H1 (cell line): ENCODE measurements at regions not wholly inside any gene's neighbourhood (a gene's known extent, or its start where the extent isn't known, plus 50 kb on each side); places are given as distances from the start of the nearest gene placed in this dataset.

Experiments
- CTCF ChIA-PET: fragments of 300-600 bp; sonication (Branson Sonifier 250); formaldehyde crosslinking; loops from one replicate; lab custom pipeline; 2021; ENCODE audit not compliant: partially characterized antibody; lab: Charles Lee
- POLR2A ChIA-PET: fragments of 300-600 bp; sonication (Branson Sonifier 250); formaldehyde crosslinking; loops from one replicate; lab custom pipeline; 2021; ENCODE audit warnings: inconsistent platforms; ENCODE audit not compliant: partially characterized antibody; lab: Charles Lee
- DNase-seq, 2 experiments: peaks; one replicate each; pipeline versions ENCODE4 v3.0.0 to v3.0.0-alpha.2; 2010 to 2022; ENCODE audit warnings: low spot score in 2 of 2, low read depth in 1 of 2, mixed read lengths in 1 of 2
- FAIRE-seq: peaks from 2 replicates; lab custom pipeline; 2011; peaks lifted over from hg19 to GRCh38; lab: Jason Lieb, UNC
- H2AFZ ChIP-seq: 2 replicates; pipeline ENCODE4 v1.8.1; 2012; ENCODE audit warnings: low read length, inconsistent platforms
- H2AK5ac ChIP-seq: 2 replicates; pipeline ENCODE4 v1.6.1; 2013; ENCODE audit warnings: low read depth, low read length
- H2BK120ac ChIP-seq: replicated peaks from 2 replicates; pipeline ENCODE3; 2013; ENCODE audit warnings: low read depth, low read length, inconsistent platforms
- H2BK12ac ChIP-seq: 2 replicates; pipeline ENCODE4 v1.6.1; 2013; ENCODE audit warnings: low read depth, low read length
- H2BK15ac ChIP-seq: 2 replicates; pipeline ENCODE4 v1.6.1; 2013; ENCODE audit warnings: low read length
- H2BK20ac ChIP-seq: 2 replicates; pipeline ENCODE4 v1.6.1; 2013; ENCODE audit warnings: low read length
- H2BK5ac ChIP-seq: 2 replicates; pipeline ENCODE4 v1.6.1; 2013; ENCODE audit warnings: low read depth, low read length
- H3K14ac ChIP-seq: 2 replicates; pipeline ENCODE4 v1.6.1; 2013; ENCODE audit warnings: inconsistent platforms; ENCODE audit not compliant: insufficient read length
- H3K18ac ChIP-seq: 2 replicates; pipeline ENCODE4 v1.6.1; 2013; ENCODE audit warnings: low read length; ENCODE audit errors: extremely low read depth
- H3K23ac ChIP-seq: 2 replicates; pipeline ENCODE4 v1.6.1; 2013; ENCODE audit warnings: inconsistent platforms; ENCODE audit not compliant: insufficient read length
- H3K23me2 ChIP-seq: 2 replicates; pipeline ENCODE4 v1.6.1; 2013; ENCODE audit warnings: low read depth, low read length
- H3K27ac ChIP-seq: 2 replicates; pipeline ENCODE4 v1.6.1; 2011; ENCODE audit warnings: low read depth, low read length, inconsistent platforms
- H3K27me3 ChIP-seq, 4 experiments: replicated peaks in 1 of 4; 1 replicate in 1 of 4; 2 replicates in 3 of 4; pipeline versions ENCODE4 v1.6.1 to v1.8.1; 2011 to 2013; ENCODE audit warnings: low read length in 3 of 4, mild to moderate bottlenecking in 3 of 4, inconsistent platforms in 2 of 4, mixed read lengths in 2 of 4, moderate library complexity in 1 of 4; ENCODE audit not compliant: control insufficient read depth in 3 of 4, insufficient read depth in 3 of 4; ENCODE audit errors: extremely low read depth in 1 of 4
- H3K36me3 ChIP-seq, 4 experiments: 2 replicates each; pipeline versions ENCODE4 v1.6.1 to v1.8.1; 2011 to 2013; ENCODE audit warnings: mild to moderate bottlenecking in 4 of 4, low read length in 3 of 4, moderate library complexity in 2 of 4, control low read depth in 1 of 4, inconsistent platforms in 1 of 4; ENCODE audit not compliant: insufficient read depth in 4 of 4, control insufficient read depth in 2 of 4
- H3K4ac ChIP-seq: replicated peaks from 2 replicates; pipeline ENCODE3; 2013; ENCODE audit warnings: low read length, low read depth, mixed read lengths, inconsistent platforms; ENCODE audit not compliant: insufficient read length
- H3K4me1 ChIP-seq, 4 experiments: replicated peaks in 1 of 4; 1 replicate in 1 of 4; 2 replicates in 3 of 4; pipeline versions ENCODE4 v1.6.1 to v1.8.1; 2011 to 2013; ENCODE audit warnings: low read length in 3 of 4, inconsistent platforms in 2 of 4, mixed read lengths in 1 of 4; ENCODE audit not compliant: insufficient read depth in 4 of 4, control insufficient read depth in 3 of 4
- H3K4me2 ChIP-seq, 2 experiments: 2 replicates each; pipeline versions ENCODE4 v1.6.1 to v1.8.1; 2011 to 2013; ENCODE audit warnings: low read depth in 2 of 2, low read length in 2 of 2, control low read depth in 1 of 2, inconsistent platforms in 1 of 2, mild to moderate bottlenecking in 1 of 2; ENCODE audit not compliant: insufficient read depth in 1 of 2
- H3K4me3 ChIP-seq, 4 experiments: fragments of 200-600, 300-600 bp in 1 of 4; sonication (generic), shearing (Covaris generic), sonication (Bioruptor Twin) in 1 of 4; 2 replicates each; pipeline versions ENCODE4 v1.5.1 to v1.8.1; 2011 to 2016; ENCODE audit warnings: low read length in 4 of 4, low read depth in 3 of 4, control low read depth in 2 of 4, inconsistent platforms in 2 of 4, mild to moderate bottlenecking in 2 of 4, mixed read lengths in 1 of 4, moderate library complexity in 1 of 4; ENCODE audit not compliant: insufficient read depth in 2 of 4; ENCODE audit errors: extremely low read depth in 1 of 4
- H3K56ac ChIP-seq: replicated peaks from 2 replicates; pipeline ENCODE3; 2013; ENCODE audit warnings: low read depth, mild to moderate bottlenecking, mixed read lengths, low read length, inconsistent platforms; ENCODE audit not compliant: insufficient read length
- H3K79me1 ChIP-seq: 2 replicates; pipeline ENCODE4 v1.6.1; 2013; ENCODE audit warnings: low read depth, low read length, control low read depth
- H3K79me2 ChIP-seq, 2 experiments: 2 replicates each; pipeline versions ENCODE4 v1.6.1 to v1.8.1; 2012 to 2013; ENCODE audit warnings: low read length in 2 of 2, mild to moderate bottlenecking in 2 of 2, inconsistent platforms in 1 of 2; ENCODE audit not compliant: insufficient read depth in 2 of 2, control insufficient read depth in 1 of 2
- H3K9ac ChIP-seq, 4 experiments: replicated peaks in 1 of 4; 1 replicate in 1 of 4; 2 replicates in 3 of 4; pipeline versions ENCODE4 v1.6.1 to v1.8.1; 2011 to 2013; ENCODE audit warnings: low read depth in 3 of 4, low read length in 3 of 4, control low read depth in 2 of 4, mild to moderate bottlenecking in 2 of 4, moderate library complexity in 2 of 4, inconsistent platforms in 1 of 4; ENCODE audit errors: extremely low read depth in 1 of 4
- H3K9me3 ChIP-seq, 2 experiments: 2 replicates each; pipeline versions ENCODE4 v1.6.1 to v1.8.1; 2012 to 2013; ENCODE audit warnings: mild to moderate bottlenecking in 2 of 2, moderate library complexity in 2 of 2, control low read depth in 1 of 2, inconsistent platforms in 1 of 2, low read depth in 1 of 2, low read length in 1 of 2, mixed read lengths in 1 of 2; ENCODE audit not compliant: insufficient read depth in 2 of 2
- H4K20me1 ChIP-seq, 2 experiments: replicated peaks in 1 of 2; 2 replicates each; pipeline versions ENCODE3 to v1.8.1; 2011 to 2013; ENCODE audit warnings: inconsistent platforms in 2 of 2, low read length in 2 of 2, mild to moderate bottlenecking in 1 of 2; ENCODE audit not compliant: insufficient read depth in 2 of 2, control insufficient read depth in 1 of 2
- H4K5ac ChIP-seq: 2 replicates; pipeline ENCODE4 v1.6.1; 2013; ENCODE audit warnings: low read length, low read depth, mixed read lengths, inconsistent platforms; ENCODE audit not compliant: insufficient read length
- H4K8ac ChIP-seq: 2 replicates; pipeline ENCODE4 v1.8.0; 2013; ENCODE audit warnings: mild to moderate bottlenecking, moderate library complexity, low read length, inconsistent platforms; ENCODE audit not compliant: insufficient read depth; ENCODE audit errors: extremely low read depth
- H4K91ac ChIP-seq: replicated peaks from 2 replicates; pipeline ENCODE3; 2013; ENCODE audit warnings: low read length, mixed read lengths, inconsistent platforms; ENCODE audit not compliant: insufficient read length
- ASH2L ChIP-seq: fragments of 200-600, 300-600 bp; sonication (generic); IDR thresholded peaks from one replicate; pipeline ENCODE4 v1.7.1; 2017; ENCODE audit warnings: low read length
- SP1 ChIP-seq: IDR thresholded peaks from 2 replicates; pipeline ENCODE4 v1.6.1; 2011; ENCODE audit warnings: low read depth, low read length
- SP2 ChIP-seq: IDR thresholded peaks from 2 replicates; pipeline ENCODE4 v1.6.1; 2012; ENCODE audit warnings: mild to moderate bottlenecking, low read length, inconsistent platforms
- WGBS, 2 experiments: shearing (Covaris generic) in 1 of 2; methylation state at CpG; one replicate each; pipeline versions ENCODE4 v1.1.6 to v1.1.7; 2013 to 2015; ENCODE audit warnings: low lambda C conversion rate in 2 of 2, mixed read lengths in 2 of 2, inconsistent platforms in 1 of 2, low coverage in 1 of 2, missing lambda C conversion rate in 1 of 2; ENCODE audit not compliant: insufficient replicate concordance in 2 of 2, insufficient coverage in 1 of 2, insufficient read length in 1 of 2; ENCODE audit errors: extremely low coverage in 1 of 2, missing lambda C conversion rate in 1 of 2; 5-methylcytosine and 5-hydroxymethylcytosine counted together
- TF ChIP-seq, protein P1 (sequence below): IDR thresholded peaks from 2 replicates; pipeline ENCODE4 v1.6.1; 2011; ENCODE audit warnings: low read length, improper control_type of control experiment

DNA sequence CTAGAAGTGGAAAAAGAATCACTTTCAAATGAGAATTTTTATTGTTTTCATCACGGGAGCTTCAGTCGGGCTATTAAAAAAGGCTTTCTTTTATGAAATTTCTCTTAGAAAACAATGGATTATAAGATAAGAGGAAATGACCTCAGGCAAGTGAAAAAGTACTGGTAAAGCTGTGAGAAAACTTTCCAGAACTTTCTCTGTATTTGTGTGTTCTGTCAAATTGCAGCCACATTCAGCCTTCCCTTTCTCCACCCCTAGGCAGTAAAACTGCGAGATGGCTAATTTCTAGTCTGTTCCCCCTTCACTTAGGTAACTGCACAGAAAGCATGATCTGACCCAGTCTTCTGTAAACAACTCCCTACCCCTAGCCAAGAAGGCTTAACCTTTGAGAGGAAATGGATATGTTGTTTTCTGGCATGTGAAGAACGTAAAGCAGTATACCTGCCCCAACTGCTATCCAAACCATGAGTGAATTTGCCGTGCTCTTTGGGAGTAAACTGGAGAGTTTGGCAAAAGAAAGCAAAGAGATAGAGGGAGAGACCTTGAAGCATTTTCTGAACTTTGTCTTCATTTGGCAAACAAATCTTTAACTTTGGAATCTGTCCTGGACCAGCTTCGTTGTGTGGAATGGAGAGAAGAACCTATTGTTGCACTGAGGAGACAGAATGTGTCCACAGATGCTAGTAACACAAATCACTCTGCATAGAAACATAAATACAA lies 105.4 kb downstream of the ETAA1 start:
- H3K4me3 ChIP-seq = no peak overlapping the region
- H3K79me2 ChIP-seq = no peaks in the 10 kb centered on the region
- CTCF ChIA-PET = no interaction called here
- no peak overlapping the region for H2BK5ac ChIP-seq
- TF ChIP-seq, protein P1, sequence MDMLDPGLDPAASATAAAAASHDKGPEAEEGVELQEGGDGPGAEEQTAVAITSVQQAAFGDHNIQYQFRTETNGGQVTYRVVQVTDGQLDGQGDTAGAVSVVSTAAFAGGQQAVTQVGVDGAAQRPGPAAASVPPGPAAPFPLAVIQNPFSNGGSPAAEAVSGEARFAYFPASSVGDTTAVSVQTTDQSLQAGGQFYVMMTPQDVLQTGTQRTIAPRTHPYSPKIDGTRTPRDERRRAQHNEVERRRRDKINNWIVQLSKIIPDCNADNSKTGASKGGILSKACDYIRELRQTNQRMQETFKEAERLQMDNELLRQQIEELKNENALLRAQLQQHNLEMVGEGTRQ = no peak
- TF ChIP-seq SP2 = no peak
- TF ChIP-seq ASH2L = no peak
- no peak for TF ChIP-seq SP1
- H3K56ac ChIP-seq = no peak overlapping the region
- no peak overlapping the region for H3K4me2 ChIP-seq
- no peak overlapping the region for H3K18ac ChIP-seq
- H4K5ac ChIP-seq = no peak overlapping the region
- no peaks in the 10 kb centered on the region for H3K36me3 ChIP-seq
- no peak overlapping the region for H2AK5ac ChIP-seq
- 89% methylated on average over 6 of the region's 6 CpGs; no CpG with 5 or more reads in 1 of the 2 experiments for WGBS, 2 experiments
- H3K4me1 ChIP-seq = no peaks in the 10 kb centered on the region
- H3K9ac ChIP-seq = no peak overlapping the region
- H3K79me1 ChIP-seq = no peaks in the 10 kb centered on the region
- no peak overlapping the region for H2BK12ac ChIP-seq
- no peaks in the 10 kb centered on the region for H3K23me2 ChIP-seq
- H3K4ac ChIP-seq = no peak overlapping the region
- no peaks in the 10 kb centered on the region for H3K9me3 ChIP-seq
- no peak for FAIRE-seq
- no peak overlapping the region for H2AFZ ChIP-seq
- no peak for DNase-seq
- no peak overlapping the region for H2BK20ac ChIP-seq
- H3K27me3 ChIP-seq = no peaks in the 10 kb centered on the region
- H3K27ac ChIP-seq = no peak overlapping the region
- no peaks in the 10 kb centered on the region for H4K20me1 ChIP-seq
- H4K91ac ChIP-seq = no peak overlapping the region
- H3K14ac ChIP-seq = no peak overlapping the region
- no peak overlapping the region for H2BK15ac ChIP-seq
- POLR2A ChIA-PET = no interaction called here
- H3K23ac ChIP-seq = no peak overlapping the region
- no peak overlapping the region for H4K8ac ChIP-seq
- no peak overlapping the region for H2BK120ac ChIP-seq
